Aorta (tissue), 5 donors: ENCODE measurements at regions not wholly inside any gene's neighbourhood (a gene's known extent, or its start where the extent isn't known, plus 50 kb on each side); places are given as distances from the start of the nearest gene placed in this dataset.
"Not testable (repeated sequence)": the region's sequence is repeated elsewhere in the genome, so short reads cannot be mapped to it uniquely, and the experiment has no call there.

Experiments used
- ATAC-seq: fragments of 200-7000 bp; cut with Tn5 transposase; one replicate; pipeline ENCODE4 v1.9.1; 2022; ENCODE audit warnings: moderate library complexity; ENCODE audit not compliant: low FRiP score
- DNase-seq, 2 donors: peaks; one replicate each; pipeline ENCODE4 v3.0.0-alpha.2; 2020
- H3K27ac ChIP-seq, 2 donors: one replicate each; pipeline ENCODE4 v1.5.1; 2013; ENCODE audit warnings: low read length in 2 of 2, mild to moderate bottlenecking in 2 of 2, moderate library complexity in 2 of 2, control low read depth in 1 of 2, inconsistent platforms in 1 of 2, low read depth in 1 of 2
- H3K27me3 ChIP-seq, 2 donors: one replicate each; pipeline ENCODE4 v1.6.1; 2013; ENCODE audit warnings: control low read depth in 1 of 2, low read length in 1 of 2, mild to moderate bottlenecking in 1 of 2, moderate library complexity in 1 of 2; ENCODE audit not compliant: insufficient read depth in 2 of 2, control insufficient read depth in 1 of 2
- H3K36me3 ChIP-seq, 2 donors: one replicate each; pipeline ENCODE4 v1.6.1; 2013; ENCODE audit warnings: control low read depth in 1 of 2, low read length in 1 of 2, mild to moderate bottlenecking in 1 of 2; ENCODE audit not compliant: insufficient read depth in 2 of 2, control insufficient read depth in 1 of 2
- H3K4me1 ChIP-seq, 2 donors: one replicate each; pipeline ENCODE4 v1.6.1; 2013; ENCODE audit warnings: low read length in 2 of 2, control low read depth in 1 of 2, mild to moderate bottlenecking in 1 of 2, moderate library complexity in 1 of 2; ENCODE audit not compliant: insufficient read depth in 2 of 2, control insufficient read depth in 1 of 2
- H3K4me3 ChIP-seq, 2 donors: one replicate each; pipeline ENCODE4 v1.5.1; 2013; ENCODE audit warnings: low read length in 2 of 2, control low read depth in 1 of 2, mild to moderate bottlenecking in 1 of 2
- H3K9me3 ChIP-seq: one replicate; pipeline ENCODE4 v1.6.1; 2013; ENCODE audit warnings: mild to moderate bottlenecking, low read length; ENCODE audit not compliant: control insufficient read depth
- WGBS, 2 donors: extraction: QIAGEN DNeasy Blood & Tissue Kit; methylation state at CpG; one replicate each; pipeline ENCODE4 v1.1.7; 2013; 5-methylcytosine and 5-hydroxymethylcytosine counted together
- intact Hi-C, 2 donors: fragments of 100-400 bp; cut with DNase I; formaldehyde crosslinking; loops; one replicate each; pipeline versions ENCODE4 v1.14.2 to v1.15.0; 2022
- donor health status: healthy with polysubstance abuse.
- donor health status: Bipolar disorder and iron deficiency.
- donor health status: DM: no; HTN: no; CAD: no.
- donor health status: DM: no; HTN: no; CAD: no.
- donor health status: DM: yes; HTN: yes; CAD: no.

DNA sequence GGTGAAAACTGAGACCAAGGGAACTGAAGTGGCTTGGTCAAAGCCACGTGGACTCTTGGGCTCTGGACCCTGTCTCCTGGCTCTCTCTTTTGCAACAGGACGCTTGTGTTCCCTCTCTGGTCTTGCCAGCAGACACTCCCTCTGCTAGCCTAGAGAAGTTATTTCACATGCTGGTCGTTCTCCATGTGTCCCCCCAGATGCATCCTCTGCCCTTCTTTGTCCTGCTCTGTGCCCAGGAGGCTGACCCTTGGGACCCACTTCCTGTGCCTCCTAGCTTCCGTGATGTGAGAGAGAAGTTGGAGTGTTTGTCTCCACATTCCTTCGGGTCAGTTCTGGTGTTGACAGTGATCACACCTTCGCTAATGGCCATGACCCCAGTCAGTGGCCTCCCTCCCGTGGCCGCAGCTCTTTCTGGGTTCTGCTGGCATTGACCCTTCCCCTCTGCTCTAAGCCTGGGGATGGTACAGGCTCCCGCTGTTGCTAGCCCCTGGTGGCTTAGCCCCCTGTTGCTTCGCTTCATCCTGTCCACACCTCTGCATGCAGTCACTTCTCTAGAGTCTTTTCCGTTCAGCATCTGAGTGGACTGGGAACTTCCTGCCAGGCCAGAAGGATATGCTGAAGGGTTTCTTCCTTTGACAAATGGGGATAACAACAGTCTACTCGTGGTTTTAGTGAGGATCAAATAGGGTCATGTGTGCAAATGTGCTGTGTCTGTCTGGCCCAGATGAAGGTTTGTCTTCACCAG lies 70.1 kb upstream of the BMP2 start:
- Histone ChIP-seq H3K4me3 (no peak overlapping the region), H3K9me3 (no peaks in the 10 kb centered on the region), H3K27ac (no peak overlapping the region), H3K27me3 (no peaks in the 10 kb centered on the region), H3K4me1 (no peaks in the 10 kb centered on the region), H3K36me3 (no peaks in the 10 kb centered on the region)
- DNase-seq (no peak), ATAC-seq (no peak)
- WGBS, 2 donors: 84 to 90% methylated on average over 12 of the region's 12 CpGs
- intact Hi-C loops: no loop called here

DNA sequence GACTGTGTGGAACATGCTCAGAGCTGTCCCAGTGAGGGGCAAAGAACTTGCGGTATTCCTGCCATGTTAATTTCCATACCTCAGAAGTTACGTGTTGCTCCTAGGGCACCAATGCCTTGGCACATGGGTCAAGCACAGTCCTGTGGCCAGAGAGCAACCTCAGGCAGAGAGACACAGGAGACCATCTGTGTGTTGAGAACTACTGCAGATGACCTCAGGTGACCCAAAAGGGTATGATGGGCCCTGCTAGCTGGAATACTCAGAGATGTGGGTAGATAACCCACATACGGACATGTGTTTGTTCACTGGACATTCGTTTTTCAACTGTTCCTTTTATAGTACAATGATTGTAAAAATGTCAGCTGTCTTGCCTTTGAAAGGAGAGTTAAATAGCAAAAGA lies 71.5 kb upstream of the BMP2 start:
- DNase-seq (no peak), ATAC-seq (no peak)
- no peaks in the 10 kb centered on the region for H3K36me3 ChIP-seq
- 87 to 88% methylated on average over 4 of the region's 4 CpGs for WGBS, 2 donors
- no peak overlapping the region for H3K4me3 ChIP-seq
- no peaks in the 10 kb centered on the region for H3K9me3 ChIP-seq
- no peaks in the 10 kb centered on the region for H3K27me3 ChIP-seq
- H3K27ac ChIP-seq: no peak overlapping the region
- intact Hi-C loops: no loop called here
- H3K4me1 ChIP-seq: no peaks in the 10 kb centered on the region

DNA sequence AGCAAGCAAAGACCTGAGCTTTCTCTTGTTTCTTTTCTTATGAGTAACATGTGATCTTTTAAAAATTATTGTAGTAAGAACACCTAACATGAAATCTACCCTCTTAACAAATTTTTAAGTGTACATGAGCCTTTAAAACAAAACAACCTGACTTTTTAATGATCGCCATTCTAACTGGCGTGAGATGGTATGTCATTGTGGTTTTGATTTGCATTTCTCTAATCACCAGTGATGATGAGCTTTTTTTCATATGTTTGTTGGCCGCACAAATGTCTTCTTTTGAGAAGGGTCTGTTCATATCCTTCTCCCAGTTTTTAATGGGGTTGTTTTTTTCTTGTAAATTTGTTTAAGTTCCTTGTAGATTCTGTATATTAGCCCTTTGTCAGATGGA lies 73.7 kb upstream of the BMP2 start:
- ATAC-seq, H3K27ac ChIP-seq, H3K9me3 ChIP-seq, H3K4me3 ChIP-seq, DNase-seq, H3K36me3 ChIP-seq, intact Hi-C loops, H3K4me1 ChIP-seq, H3K27me3 ChIP-seq: not testable (repeated sequence)
- 96 to 98% methylated on average over 3 of the region's 3 CpGs for WGBS, 2 donors

GRCh38 chr20:6693178-6693807 lies 74.2 kb upstream of the BMP2 start:
- Histone ChIP-seq H3K4me1 (no peaks in the 10 kb centered on the region), H3K9me3 (no peaks in the 10 kb centered on the region), H3K27ac (no peak overlapping the region), H3K36me3 (no peaks in the 10 kb centered on the region), H3K27me3 (no peaks in the 10 kb centered on the region), H3K4me3 (no peak overlapping the region)
- DNase-seq (no peak), ATAC-seq (no peak)
- WGBS, 2 donors: 53 to 77% methylated on average over 7 of the region's 7 CpGs
- intact Hi-C loops: no loop called here

DNA sequence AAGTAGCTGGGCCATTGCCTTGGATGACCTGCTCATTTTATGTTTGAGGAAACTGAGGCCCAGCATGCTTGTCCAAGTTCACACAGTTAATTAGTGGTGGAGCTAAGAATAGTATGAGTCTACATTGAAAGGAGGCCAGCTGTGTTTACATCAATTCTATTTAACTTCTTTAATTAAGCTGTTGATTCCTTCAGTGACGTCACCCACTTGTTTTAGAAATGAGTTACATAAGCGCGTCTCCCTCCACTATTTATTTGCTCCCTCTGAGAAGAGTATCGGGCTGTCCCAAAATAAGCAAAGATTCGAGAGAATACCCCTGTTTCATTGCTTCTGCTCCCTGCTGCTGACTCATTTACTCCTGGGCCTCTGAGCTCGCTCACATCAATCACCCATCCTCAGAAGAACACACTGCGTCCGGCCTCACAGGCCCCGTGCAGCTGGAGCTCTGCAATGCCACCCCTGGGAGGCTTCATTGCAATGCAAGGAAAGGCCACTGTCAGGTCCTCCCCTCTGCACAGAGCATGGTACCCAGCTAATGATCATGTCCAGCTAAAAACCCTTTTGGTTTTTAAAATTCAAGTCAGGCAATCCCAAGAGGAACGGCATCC lies 74.8 kb upstream of the BMP2 start:
- ATAC-seq: no peak
- WGBS, 2 donors: 38% methylated on average over 10 of the region's 10 CpGs

DNA sequence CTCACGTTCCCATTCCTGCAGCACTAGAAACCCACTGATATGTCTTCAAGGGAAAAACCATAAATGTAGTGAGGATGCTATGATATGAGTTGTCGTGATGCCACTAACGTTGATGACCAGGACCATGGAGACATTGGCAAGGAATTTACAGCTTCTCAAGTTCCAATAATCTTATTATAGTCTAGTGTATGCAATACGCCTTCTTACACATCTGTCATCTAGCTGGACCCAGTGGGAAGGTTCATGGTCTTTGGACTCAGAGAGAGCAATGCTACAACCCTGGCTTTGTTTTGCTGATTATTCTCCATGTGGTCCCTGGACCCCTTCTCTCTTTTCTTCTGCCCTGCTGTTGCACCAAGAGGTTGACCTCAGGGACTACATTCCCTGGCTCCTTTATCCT lies 76.0 kb upstream of the BMP2 start:
- no peaks in the 10 kb centered on the region for H3K9me3 ChIP-seq
- WGBS, 2 donors: 72 to 80% methylated on average over 4 of the region's 4 CpGs
- H3K36me3 ChIP-seq: no peaks in the 10 kb centered on the region
- no peak overlapping the region for H3K27ac ChIP-seq
- H3K4me1 ChIP-seq: no peaks in the 10 kb centered on the region
- intact Hi-C loops: no loop called here
- no peaks in the 10 kb centered on the region for H3K27me3 ChIP-seq
- DNase-seq: no peak
- no peak for ATAC-seq
- H3K4me3 ChIP-seq: no peak overlapping the region

More for the DNA sequence above, 74.8 kb upstream of the BMP2 start:
- no peak overlapping the region for H3K4me3 ChIP-seq
- no peaks in the 10 kb centered on the region for H3K4me1 ChIP-seq
- no peak for DNase-seq
- intact Hi-C loops: no loop called here
- H3K9me3 ChIP-seq: no peaks in the 10 kb centered on the region
- H3K27me3 ChIP-seq: no peaks in the 10 kb centered on the region
- no peak overlapping the region for H3K27ac ChIP-seq
- no peaks in the 10 kb centered on the region for H3K36me3 ChIP-seq

DNA sequence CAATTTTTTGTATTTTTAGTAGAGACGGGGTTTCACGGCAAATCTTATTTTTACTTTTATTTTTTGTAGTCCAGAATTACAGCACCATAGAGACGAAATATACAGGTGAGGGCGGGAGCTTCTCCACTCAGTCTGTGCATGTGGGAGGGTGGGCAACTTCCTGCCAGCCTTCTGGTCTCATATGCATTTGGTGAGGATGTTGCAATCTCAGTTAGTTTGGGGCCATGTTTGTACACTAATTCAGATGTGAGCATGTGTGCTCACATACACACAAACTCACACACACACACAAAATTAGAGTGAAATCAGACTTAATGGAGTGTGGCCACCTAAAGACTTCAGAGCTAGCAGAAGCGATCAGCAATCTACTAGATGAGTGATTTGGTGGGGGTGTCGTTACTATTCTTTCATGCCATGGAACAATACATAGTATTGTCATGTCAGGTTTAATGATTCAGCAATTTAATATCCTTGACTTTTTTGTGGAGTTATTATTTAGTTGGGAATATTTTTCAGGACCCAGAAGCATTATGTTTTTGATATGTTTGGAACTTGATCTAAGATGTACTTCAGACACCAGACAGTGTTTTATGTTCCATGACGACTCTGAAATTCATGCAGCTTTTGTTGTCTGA lies 78.0 kb upstream of the BMP2 start:
- WGBS, 2 donors: 75 to 90% methylated on average over 7 of the region's 7 CpGs
- Histone ChIP-seq H3K27me3 (no peaks in the 10 kb centered on the region), H3K9me3 (no peaks in the 10 kb centered on the region), H3K4me1 (no peaks in the 10 kb centered on the region), H3K36me3 (no peaks in the 10 kb centered on the region), H3K27ac (no peak overlapping the region), H3K4me3 (no peak overlapping the region)
- DNase-seq: no peak
- intact Hi-C loops: no loop called here
- no peak for ATAC-seq

- no peak for ATAC-seq
- WGBS, 2 donors: 84 to 86% methylated on average over 2 of the region's 2 CpGs
- no peak overlapping the region for H3K4me3 ChIP-seq
- no peaks in the 10 kb centered on the region for H3K9me3 ChIP-seq
- H3K27me3 ChIP-seq: no peaks in the 10 kb centered on the region
- no peak overlapping the region for H3K27ac ChIP-seq
- intact Hi-C loops: no loop called here
- H3K36me3 ChIP-seq: no peaks in the 10 kb centered on the region
- H3K4me1 ChIP-seq: no peaks in the 10 kb centered on the region
- no peak for DNase-seq
Observed at GRCh38 chr20:6686171-6686570, 81.3 kb upstream of the BMP2 start.
